HG03378 (cell line): ENCODE measurements at regions not wholly inside any gene's neighbourhood (a gene's known extent, or its start where the extent isn't known, plus 50 kb on each side); places are given as distances from the start of the nearest gene placed in this dataset.

Experiments used
- ATAC-seq: cut with Tn5 transposase; IDR thresholded peaks from one replicate; pipeline ENCODE4 v1.9.1; 2021; ENCODE audit warnings: mild to moderate bottlenecking, moderate library complexity; ENCODE audit not compliant: unreplicated experiment

DNA sequence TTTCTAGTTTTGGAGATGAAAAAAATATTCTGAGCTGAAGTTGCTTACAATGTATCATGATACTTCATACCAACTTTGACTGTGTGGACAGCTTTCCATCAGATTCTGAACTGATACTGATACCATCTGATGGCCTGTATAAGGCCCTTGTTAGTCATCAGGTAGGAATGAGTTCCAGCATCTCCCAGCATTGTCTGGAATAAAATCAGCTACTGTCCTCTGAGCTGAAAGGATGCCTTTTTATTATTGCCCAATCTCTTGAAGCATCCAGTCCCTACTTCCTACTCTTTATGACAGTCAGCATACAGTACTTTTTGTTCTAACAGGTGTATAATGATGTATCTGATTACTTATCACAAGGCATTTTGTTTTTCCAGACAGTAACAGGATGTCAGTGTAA lies 70.6 kb upstream of the EYA4 start:
- ATAC-seq: no peak

DNA sequence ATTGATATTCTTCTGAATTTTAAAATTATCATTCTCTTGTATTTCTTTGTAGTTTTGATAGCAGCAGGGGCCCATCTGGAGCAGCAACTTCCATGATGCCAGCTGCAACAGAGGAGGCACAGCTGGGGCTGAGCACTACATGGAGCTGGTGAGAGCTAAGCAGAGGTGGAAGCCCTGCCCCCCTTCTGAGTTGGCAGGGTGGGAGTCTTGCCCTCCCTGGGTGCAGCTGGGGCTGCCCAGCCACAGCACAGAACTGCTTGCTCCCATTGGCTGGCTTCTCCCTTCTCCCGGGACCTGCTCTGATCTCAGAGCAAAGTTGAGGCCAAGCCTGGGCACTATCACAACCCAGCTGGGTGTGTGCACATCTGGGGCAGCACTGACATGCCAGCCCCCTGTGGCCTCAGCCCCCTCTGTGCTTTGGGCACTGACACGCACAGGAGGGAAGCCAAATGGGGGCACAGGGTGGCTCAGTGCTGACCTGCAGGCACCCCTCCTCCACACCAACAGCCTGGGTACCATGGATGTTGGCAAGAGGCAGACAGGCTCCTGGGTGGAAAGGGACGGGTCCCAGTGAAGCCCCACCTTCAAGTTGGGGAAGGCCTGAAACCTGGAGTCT lies 69.1 kb upstream of the EYA4 start:
- ATAC-seq: no peak

DNA sequence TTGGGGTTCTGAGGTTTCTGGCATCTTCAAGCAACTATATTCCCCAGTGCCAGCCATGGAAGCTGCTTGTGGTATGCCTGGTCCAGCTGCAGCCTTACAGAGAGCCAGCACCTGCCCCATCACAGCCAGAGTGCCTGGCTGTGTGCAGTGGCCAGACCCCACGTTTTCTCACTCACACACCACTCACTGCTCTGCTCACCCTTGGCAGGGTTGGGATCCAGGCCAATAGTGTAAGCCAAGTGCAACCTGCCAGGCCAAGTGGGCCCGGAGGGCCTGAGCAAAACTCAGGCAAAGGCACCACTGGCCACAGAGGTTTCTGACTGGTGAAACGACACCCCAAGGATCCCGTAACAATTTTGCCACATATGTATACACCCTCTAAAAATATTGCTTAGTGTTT lies 67.9 kb upstream of the EYA4 start:
- ATAC-seq: no peak

DNA sequence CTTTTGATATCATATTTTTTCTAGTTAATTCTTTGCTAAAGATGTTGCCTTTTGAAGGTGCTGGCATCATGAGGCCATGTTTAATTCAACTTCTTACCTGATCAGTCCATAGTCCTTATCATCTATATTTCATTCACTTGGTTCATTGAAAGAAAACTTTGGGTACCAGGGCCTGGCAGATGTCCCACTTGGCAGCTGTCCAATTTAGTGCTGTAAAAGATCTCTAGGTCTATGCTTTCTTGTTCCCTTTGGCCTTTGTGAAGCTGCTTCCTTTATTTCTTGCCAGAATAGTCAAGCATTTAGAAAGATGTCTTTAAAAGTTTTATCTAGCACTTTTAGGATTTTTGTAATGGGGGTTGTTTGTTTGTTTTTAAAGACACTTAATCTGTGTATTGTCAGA lies 61.7 kb upstream of the EYA4 start:
- ATAC-seq: no peak

DNA sequence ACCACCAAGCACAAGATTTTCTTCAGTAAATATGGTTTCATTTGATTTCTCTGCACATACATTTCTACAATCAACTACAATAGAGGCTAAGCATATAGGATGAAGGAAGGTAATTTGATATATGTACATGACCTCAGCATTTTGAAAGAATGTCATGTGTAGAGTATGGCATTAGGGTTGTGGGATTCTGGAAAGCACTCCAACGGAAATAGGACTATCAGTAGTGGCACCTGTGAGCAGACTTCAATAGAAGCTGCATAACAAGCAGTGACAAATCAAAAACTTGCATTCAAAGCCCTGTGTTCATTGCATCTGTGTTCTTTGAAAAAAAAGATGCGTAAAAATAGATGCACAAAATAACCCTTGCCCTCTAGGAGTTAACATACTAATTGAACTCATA lies 57.5 kb upstream of the EYA4 start:
- ATAC-seq: no peak

DNA sequence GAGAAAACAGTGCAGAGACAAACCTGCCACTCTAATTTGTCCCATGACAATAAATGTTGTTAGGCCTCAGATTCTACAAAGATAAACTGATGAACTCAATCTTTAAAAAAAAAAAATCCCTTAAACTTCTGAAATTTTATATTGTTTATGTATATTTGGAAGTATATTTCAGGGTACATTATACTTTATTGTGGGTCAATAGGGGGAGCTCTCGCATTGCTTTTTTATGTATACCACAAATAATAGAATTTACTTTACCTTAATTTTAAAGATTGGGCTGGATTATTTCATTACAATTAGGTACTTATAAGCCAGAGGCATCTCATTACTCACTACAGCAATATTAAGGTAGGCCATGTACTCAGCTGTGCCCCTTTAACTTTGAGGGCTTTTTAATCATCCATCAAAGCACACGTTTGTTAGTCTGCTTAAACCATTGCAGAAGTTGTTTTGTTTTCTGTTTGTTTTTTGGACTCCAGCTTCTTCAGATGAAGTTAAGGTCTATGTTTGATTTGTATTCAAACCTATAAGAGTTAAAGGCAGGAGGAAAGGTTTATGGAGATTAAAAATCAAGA lies 56.3 kb upstream of the EYA4 start:
- ATAC-seq: no peak

DNA sequence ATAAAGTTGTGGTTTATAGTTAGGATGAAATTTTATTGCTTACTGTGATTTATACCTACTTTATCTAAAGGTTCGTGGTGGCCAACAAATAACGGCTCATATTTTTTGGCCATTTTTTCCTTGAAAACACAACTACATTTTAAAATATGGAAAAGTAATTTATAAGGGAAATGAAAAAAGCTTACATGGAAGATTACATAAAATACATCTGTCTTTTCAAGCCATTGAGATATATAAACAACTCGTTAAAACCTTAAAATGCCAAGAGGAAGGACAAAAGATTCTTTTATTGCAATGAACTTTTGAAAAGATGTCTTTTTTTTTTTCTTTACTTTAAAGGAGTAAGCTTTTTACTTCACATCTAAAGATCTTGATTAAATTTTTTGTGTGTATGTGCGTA lies 55.4 kb upstream of the EYA4 start:
- ATAC-seq: no peak

DNA sequence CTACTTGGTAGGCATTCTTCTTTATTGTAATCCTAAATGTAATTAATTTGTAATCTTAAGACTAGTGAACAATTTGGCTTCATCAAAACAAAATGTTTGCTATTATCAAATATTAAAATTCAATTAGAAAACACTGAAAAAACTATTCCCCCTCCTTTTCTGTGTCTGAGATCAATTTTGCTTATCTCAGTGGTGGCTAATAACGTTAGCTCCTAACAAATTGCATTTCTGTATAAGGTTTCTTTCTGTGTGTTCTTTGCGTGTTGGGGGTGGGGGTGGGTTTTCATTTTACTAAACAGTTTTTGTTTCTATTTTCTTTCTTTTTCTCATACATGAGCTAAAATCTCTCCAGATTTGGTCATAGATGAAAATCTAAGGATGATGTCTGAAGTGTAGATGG lies 54.0 kb upstream of the EYA4 start:
- no peak for ATAC-seq

DNA sequence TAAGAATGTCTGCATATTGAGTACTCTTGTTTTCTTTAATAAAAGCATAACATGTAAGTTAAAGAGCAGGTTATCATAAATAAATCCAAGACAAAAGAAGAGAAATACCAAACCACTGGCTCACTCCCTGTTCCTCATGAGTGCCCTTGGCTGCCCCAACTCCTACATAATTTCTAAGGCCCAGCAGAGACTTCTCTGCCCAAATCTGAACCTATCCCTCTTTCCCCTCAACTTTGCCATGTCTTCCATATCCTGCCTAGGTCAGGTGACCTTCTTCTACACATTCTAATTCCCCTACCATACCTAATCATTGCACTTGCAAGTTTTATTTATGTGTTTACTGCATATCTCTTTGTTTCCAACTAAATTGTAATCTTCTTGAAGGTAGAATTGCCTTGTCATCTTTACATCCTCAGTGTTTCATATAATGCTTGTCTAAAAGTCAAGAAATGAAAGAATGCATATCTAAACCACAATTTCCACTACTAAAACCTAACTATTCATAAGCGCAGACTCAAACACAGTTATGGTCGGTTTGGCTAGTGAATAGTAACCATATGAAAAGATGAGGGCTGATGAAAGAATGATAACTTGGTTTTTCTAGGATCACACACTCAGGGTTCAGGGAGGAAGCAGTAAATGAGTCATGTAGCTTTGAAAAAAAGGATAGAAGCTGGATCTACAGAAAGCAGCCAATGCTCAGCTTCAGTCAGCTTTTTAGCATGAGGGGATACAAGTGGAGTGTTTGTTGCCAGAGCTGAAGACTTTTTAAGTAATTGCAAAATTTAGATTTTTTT lies 53.3 kb upstream of the EYA4 start:
- ATAC-seq: no peak

DNA sequence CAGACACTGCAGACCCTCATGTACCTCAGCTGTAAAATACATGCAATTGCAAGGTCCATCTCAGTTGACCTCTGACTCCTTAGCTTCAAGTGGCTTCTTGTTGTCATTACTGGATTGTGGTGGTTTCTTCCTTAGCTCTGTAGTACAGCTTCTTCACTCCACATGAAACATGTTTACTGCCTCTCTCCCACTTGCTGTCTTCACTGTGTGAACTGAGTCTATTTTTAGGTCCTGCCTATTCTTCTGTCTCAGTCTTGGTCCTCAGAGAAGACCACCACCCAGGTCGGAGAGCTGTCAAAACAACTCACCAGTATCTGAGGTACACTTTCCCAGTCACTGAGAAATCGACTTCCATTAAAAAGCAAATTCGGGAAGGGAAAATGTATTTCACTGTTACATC lies 50.2 kb upstream of the EYA4 start:
- ATAC-seq: no peak

DNA sequence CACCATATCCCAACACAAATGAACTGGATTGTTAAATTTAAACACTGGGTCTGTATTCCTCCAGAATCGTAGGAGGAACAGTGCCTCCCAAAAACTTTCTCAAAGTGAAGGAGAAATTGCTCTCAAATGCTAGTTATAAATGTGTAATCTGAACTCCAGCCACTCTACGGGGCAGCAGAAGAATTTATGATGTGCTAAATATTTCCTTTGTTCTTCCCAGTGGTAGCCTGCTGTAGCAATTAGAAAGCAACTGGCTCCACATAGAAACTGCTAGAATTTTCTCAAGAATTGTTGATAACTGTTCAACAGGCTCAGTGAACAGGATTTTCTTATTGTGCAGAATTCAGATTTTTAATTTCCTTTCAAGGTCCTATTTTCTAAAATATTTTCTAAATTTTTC lies 49.8 kb upstream of the EYA4 start:
- no peak for ATAC-seq
